BLaER1 treated with 17β-estradiol and CSF1 and Interleukin-3, amounts not matched to agents 10 nM and 100 nM (cell line): ENCODE measurements at regions not wholly inside any gene's neighbourhood (a gene's known extent, or its start where the extent isn't known, plus 50 kb on each side); places are given as distances from the start of the nearest gene placed in this dataset.

Experiments used
- H3K27ac ChIP-seq, 11 experiments: shearing (Covaris generic); formaldehyde crosslinking; 2 replicates each; pipeline ENCODE4 v1.8.1; 2022
- H3K27me3 ChIP-seq, 11 experiments: shearing (Covaris generic); formaldehyde crosslinking; 2 replicates each; pipeline ENCODE4 v1.8.1; 2022
- H3K36me3 ChIP-seq, 11 experiments: shearing (Covaris generic); formaldehyde crosslinking; 2 replicates each; pipeline ENCODE4 v1.8.1; 2022
- H3K4me1 ChIP-seq, 10 experiments: shearing (Covaris generic); formaldehyde crosslinking; 2 replicates each; pipeline ENCODE4 v1.8.1; 2022
- H3K4me2 ChIP-seq, 11 experiments: shearing (Covaris generic); formaldehyde crosslinking; 2 replicates each; pipeline ENCODE4 v1.8.1; 2022
- H3K4me3 ChIP-seq, 10 experiments: shearing (Covaris generic); formaldehyde crosslinking; 2 replicates each; pipeline ENCODE4 v1.8.1; 2022
- H3K9ac ChIP-seq, 11 experiments: shearing (Covaris generic); formaldehyde crosslinking; 2 replicates each; pipeline ENCODE4 v1.8.1; 2022
- H3K9me3 ChIP-seq, 11 experiments: shearing (Covaris generic); formaldehyde crosslinking; replicated peaks in 1 of 11; 2 replicates each; pipeline ENCODE4 v1.8.1; 2022
- H4K20me1 ChIP-seq, 11 experiments: shearing (Covaris generic); formaldehyde crosslinking; 2 replicates each; pipeline ENCODE4 v1.8.1; 2022
- Cebpa-rat ChIP-seq, 11 experiments: shearing (Covaris generic); IDR thresholded peaks; 2 replicates each; pipeline ENCODE4 v1.8.1; 2022

DNA sequence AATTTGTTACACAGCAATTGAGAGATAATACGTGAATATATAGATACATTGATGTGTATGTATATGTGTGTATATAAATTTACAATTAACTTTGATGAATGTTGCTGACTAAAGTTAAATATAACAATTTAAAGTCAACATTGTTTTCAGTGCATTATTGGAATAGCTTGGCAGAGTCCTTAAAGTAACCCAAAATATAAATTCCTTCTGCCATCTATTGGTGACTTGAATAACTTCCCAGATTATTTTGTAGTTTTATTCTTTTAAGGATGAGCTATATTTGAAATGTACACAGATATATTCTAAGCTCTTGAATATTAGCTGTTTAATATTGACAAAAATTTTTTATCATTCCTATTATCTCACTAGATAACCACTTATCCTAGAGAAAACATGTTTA, 298.2 kb upstream of the FSTL5 start:
- Histone ChIP-seq H3K4me2 (no peak overlapping the region), H3K9ac (no peak overlapping the region), H3K27me3 (no peaks in the 10 kb centered on the region), H4K20me1 (no peaks in the 10 kb centered on the region), H3K27ac (no peak overlapping the region), H3K4me1 (no peaks in the 10 kb centered on the region), H3K36me3 (no peaks in the 10 kb centered on the region), H3K4me3 (no peak overlapping the region), H3K9me3 (no peaks in the 10 kb centered on the region)
- no peak for TF ChIP-seq Cebpa-rat (IDR thresholded peaks at IDR 0.05)

- Histone ChIP-seq H3K9ac (no peak overlapping the region), H4K20me1 (no peaks in the 10 kb centered on the region)
Measured at GRCh38 chr4:162458051-162458450, 294.3 kb upstream of the FSTL5 start.

GRCh38 chr4:162457071-162457865, 293.5 kb upstream of the FSTL5 start:
- no peaks in the 10 kb centered on the region for H3K9me3 ChIP-seq
- no peaks in the 10 kb centered on the region for H4K20me1 ChIP-seq
- no peaks in the 10 kb centered on the region for H3K4me1 ChIP-seq
- TF ChIP-seq Cebpa-rat (IDR thresholded peaks at IDR 0.05) = no peak
- H3K36me3 ChIP-seq = no peaks in the 10 kb centered on the region
- no peak overlapping the region for H3K27ac ChIP-seq
- H3K27me3 ChIP-seq = no peaks in the 10 kb centered on the region
- no peak overlapping the region for H3K4me3 ChIP-seq
- H3K9ac ChIP-seq = no peak overlapping the region
- no peak overlapping the region for H3K4me2 ChIP-seq

More at GRCh38 chr4:162458051-162458450, 294.3 kb upstream of the FSTL5 start:
- Histone ChIP-seq H3K4me2 (no peak overlapping the region), H3K27ac (no peak overlapping the region), H3K4me3 (no peak overlapping the region), H3K4me1 (no peaks in the 10 kb centered on the region), H3K9me3 (no peaks in the 10 kb centered on the region), H3K36me3 (no peaks in the 10 kb centered on the region), H3K27me3 (no peaks in the 10 kb centered on the region)
- TF ChIP-seq Cebpa-rat (IDR thresholded peaks at IDR 0.05) = no peak

- Histone ChIP-seq H3K4me1 (no peaks in the 10 kb centered on the region), H3K4me2 (no peak overlapping the region), H3K27ac (no peak overlapping the region), H3K9ac (no peak overlapping the region), H3K36me3 (no peaks in the 10 kb centered on the region), H4K20me1 (no peaks in the 10 kb centered on the region), H3K27me3 (no peaks in the 10 kb centered on the region), H3K4me3 (no peak overlapping the region), H3K9me3 (no peaks in the 10 kb centered on the region)
- no peak for TF ChIP-seq Cebpa-rat (IDR thresholded peaks at IDR 0.05)
Measured at GRCh38 chr4:162456106-162456505, 292.3 kb upstream of the FSTL5 start.

- Histone ChIP-seq H3K9me3 (no peaks in the 10 kb centered on the region), H4K20me1 (no peaks in the 10 kb centered on the region), H3K9ac (no peak overlapping the region), H3K4me2 (no peak overlapping the region), H3K4me1 (no peaks in the 10 kb centered on the region), H3K27me3 (no peaks in the 10 kb centered on the region), H3K4me3 (no peak overlapping the region), H3K27ac (no peak overlapping the region), H3K36me3 (no peaks in the 10 kb centered on the region)
- no peak for TF ChIP-seq Cebpa-rat (IDR thresholded peaks at IDR 0.05)
Measured at GRCh38 chr4:162450531-162451035, 286.8 kb upstream of the FSTL5 start.

DNA sequence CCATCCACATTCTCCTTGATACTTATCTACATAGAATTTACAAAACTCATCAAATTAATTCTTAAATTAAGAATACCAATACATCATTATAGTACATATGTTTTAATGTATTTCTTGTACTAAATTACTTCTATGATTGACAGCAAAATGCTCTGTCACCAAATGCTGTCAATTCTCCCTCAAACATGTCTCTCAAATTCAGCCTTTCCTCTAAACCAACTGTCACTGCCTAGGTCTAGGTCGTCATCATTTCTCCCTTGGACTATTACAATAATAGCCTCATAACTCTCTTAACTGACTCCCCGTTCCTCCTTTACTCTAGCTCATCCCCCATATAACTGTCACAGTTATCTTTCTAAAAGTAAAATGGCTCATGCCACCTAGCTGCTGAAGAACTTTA, 279.7 kb upstream of the FSTL5 start:
- H3K27ac ChIP-seq = no peak overlapping the region
- H3K9ac ChIP-seq = no peak overlapping the region
- H3K36me3 ChIP-seq = no peaks in the 10 kb centered on the region
- no peak overlapping the region for H3K4me3 ChIP-seq
- no peaks in the 10 kb centered on the region for H4K20me1 ChIP-seq
- no peak overlapping the region for H3K4me2 ChIP-seq
- no peaks in the 10 kb centered on the region for H3K9me3 ChIP-seq
- no peak for TF ChIP-seq Cebpa-rat (IDR thresholded peaks at IDR 0.05)
- H3K4me1 ChIP-seq = no peaks in the 10 kb centered on the region
- H3K27me3 ChIP-seq = no peaks in the 10 kb centered on the region

DNA sequence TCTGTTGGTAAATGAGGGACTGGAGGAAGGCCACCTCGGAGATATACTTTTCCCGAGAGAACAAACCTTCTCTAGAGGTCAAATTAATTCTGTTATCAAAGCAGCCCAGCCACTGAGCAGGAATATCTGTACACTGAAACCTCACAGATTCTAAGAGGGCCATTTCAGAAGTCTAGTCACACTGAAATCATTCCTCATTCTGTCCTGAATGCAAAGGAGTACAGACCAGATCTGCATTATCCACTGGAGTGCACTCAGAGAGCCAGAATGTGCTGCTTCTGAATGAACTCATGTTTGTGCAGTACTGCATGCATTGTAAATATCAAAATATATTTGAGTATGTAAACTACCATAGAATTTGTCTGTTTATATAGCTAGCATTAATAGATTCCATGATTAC, 278.3 kb upstream of the FSTL5 start:
- H3K4me2 ChIP-seq = no peak overlapping the region
- H4K20me1 ChIP-seq = no peaks in the 10 kb centered on the region
- H3K9ac ChIP-seq = no peak overlapping the region
- no peaks in the 10 kb centered on the region for H3K27me3 ChIP-seq
- no peaks in the 10 kb centered on the region for H3K9me3 ChIP-seq
- no peak overlapping the region for H3K27ac ChIP-seq
- no peaks in the 10 kb centered on the region for H3K4me1 ChIP-seq
- no peak for TF ChIP-seq Cebpa-rat (IDR thresholded peaks at IDR 0.05)
- H3K36me3 ChIP-seq = no peaks in the 10 kb centered on the region
- no peak overlapping the region for H3K4me3 ChIP-seq

- no peaks in the 10 kb centered on the region for H3K36me3 ChIP-seq
- no peak overlapping the region for H3K27ac ChIP-seq
- H3K9ac ChIP-seq = no peak overlapping the region
- no peak overlapping the region for H3K4me3 ChIP-seq
- H3K4me1 ChIP-seq = no peaks in the 10 kb centered on the region
- no peaks in the 10 kb centered on the region for H3K27me3 ChIP-seq
- H3K9me3 ChIP-seq = no peaks in the 10 kb centered on the region
- H3K4me2 ChIP-seq = no peak overlapping the region
- TF ChIP-seq Cebpa-rat (IDR thresholded peaks at IDR 0.05) = no peak
- H4K20me1 ChIP-seq = no peaks in the 10 kb centered on the region
Measured at GRCh38 chr4:162422312-162422711, 258.5 kb upstream of the FSTL5 start.

GRCh38 chr4:162410854-162411253, 247.1 kb upstream of the FSTL5 start:
- no peak for TF ChIP-seq Cebpa-rat (IDR thresholded peaks at IDR 0.05)
- H3K4me2 ChIP-seq = no peak overlapping the region
- no peaks in the 10 kb centered on the region for H3K36me3 ChIP-seq
- H3K9me3 ChIP-seq = no peaks in the 10 kb centered on the region
- no peaks in the 10 kb centered on the region for H3K4me1 ChIP-seq
- no peaks in the 10 kb centered on the region for H3K27me3 ChIP-seq
- H4K20me1 ChIP-seq = no peaks in the 10 kb centered on the region
- no peak overlapping the region for H3K27ac ChIP-seq
- H3K9ac ChIP-seq = no peak overlapping the region
- no peak overlapping the region for H3K4me3 ChIP-seq

DNA sequence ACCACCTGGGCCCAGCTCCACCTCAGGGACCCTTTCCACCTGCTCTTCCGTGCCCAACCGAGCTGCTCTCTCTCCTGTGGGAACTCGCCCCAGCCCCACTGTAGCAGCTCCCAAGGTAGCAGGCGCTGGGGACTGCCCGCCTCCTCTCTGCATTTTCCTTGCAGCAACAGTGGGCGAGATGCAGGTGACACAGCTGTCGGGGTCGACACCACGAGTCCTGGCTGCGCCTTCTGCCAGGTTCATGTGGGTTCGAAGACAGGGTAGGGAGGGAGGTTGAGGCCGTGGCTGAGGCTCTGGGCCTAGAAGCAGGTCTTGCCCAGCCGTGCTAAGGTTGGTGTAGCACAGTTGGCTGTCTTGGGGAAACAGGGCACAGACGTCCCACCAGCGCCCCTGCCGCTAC, 245.2 kb upstream of the FSTL5 start:
- Histone ChIP-seq H3K4me1 (no peaks in the 10 kb centered on the region), H3K9ac (no peak overlapping the region), H3K4me2 (no peak overlapping the region), H3K27ac (no peak overlapping the region), H3K36me3 (no peaks in the 10 kb centered on the region), H3K27me3 (no peaks in the 10 kb centered on the region), H3K4me3 (no peak overlapping the region), H4K20me1 (no peaks in the 10 kb centered on the region), H3K9me3 (no peaks in the 10 kb centered on the region)
- TF ChIP-seq Cebpa-rat (IDR thresholded peaks at IDR 0.05) = no peak
